ENCODE measurements at regions not wholly inside any gene's neighbourhood (a gene's known extent, or its start where the extent isn't known, plus 50 kb on each side); places are given as distances from the start of the nearest gene placed in this dataset.

DNA sequence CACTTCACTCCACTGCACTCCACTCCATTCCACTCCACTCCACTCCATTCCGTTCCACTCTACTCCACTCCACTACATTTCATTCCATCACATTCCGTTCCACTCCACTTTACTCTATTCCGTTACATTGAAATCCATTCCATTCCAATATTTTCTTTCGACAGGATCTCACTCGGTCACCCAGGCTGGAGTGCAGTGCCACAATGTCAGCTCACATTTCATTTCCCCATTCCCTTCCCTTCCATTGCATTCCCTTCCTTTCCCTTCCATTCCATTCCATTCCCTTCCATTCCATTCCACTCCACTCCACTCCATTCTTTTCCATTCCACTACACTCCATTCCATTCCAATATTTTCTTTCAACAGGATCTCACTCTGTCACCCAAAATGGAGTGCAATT, 1407.6 kb upstream of the USP9Y start:
- Histone ChIP-seq H3K9ac (ENCODE audit: insufficient read length) (no peak overlapping the region), H3K9me3 (ENCODE audit: low read depth, low read length) (no peaks in the 10 kb centered on the region), H3K27ac (no peak overlapping the region), H3K36me3 (ENCODE audit: insufficient read depth, low read length) (no peaks in the 10 kb centered on the region), H3K4me3 (no peak overlapping the region)
- no peak for DNase-seq (ENCODE audit: low read depth, low spot score)
- TF ChIP-seq POLR2AphosphoS5 (IDR thresholded peaks at IDR 0.05; ENCODE audit: borderline replicate concordance, low read depth, low read length) (no peak), FOXP2 (optimal IDR thresholded peaks at IDR 0.05; ENCODE audit: control extremely low read depth, extremely low read length, insufficient read depth) (no peak), EZH2 (IDR thresholded peaks at IDR 0.05) (no peak)

GRCh38 chrY:11334151-11334550, 1366.9 kb upstream of the USP9Y start:
- no peak overlapping the region for H3K9ac ChIP-seq (ENCODE audit: insufficient read length)
- no peaks in the 10 kb centered on the region for H3K36me3 ChIP-seq (ENCODE audit: insufficient read depth, low read length)
- H3K27ac ChIP-seq = no peak overlapping the region
- H3K4me3 ChIP-seq = no peak overlapping the region
- H3K9me3 ChIP-seq (ENCODE audit: low read depth, low read length) = no peaks in the 10 kb centered on the region
- TF ChIP-seq FOXP2 (optimal IDR thresholded peaks at IDR 0.05; ENCODE audit: control extremely low read depth, extremely low read length, insufficient read depth) (no peak), POLR2AphosphoS5 (IDR thresholded peaks at IDR 0.05; ENCODE audit: borderline replicate concordance, low read depth, low read length) (no peak)
- DNase-seq (ENCODE audit: low read depth, low spot score) = peak; percentile 0
